Kidney (tissue), 13 donors: ENCODE measurements at regions not wholly inside any gene's neighbourhood (a gene's known extent, or its start where the extent isn't known, plus 50 kb on each side); places are given as distances from the start of the nearest gene placed in this dataset.

Experiments
- DNase-seq, 5 donors: peaks; one replicate each; pipeline ENCODE4 v3.0.0-alpha.2; 2013 to 2020
- FAIRE-seq: peaks from 2 replicates; lab custom pipeline; 2012; peaks lifted over from hg19 to GRCh38; lab: Jason Lieb, UNC
- H3K27ac ChIP-seq, 2 donors: one replicate each; pipeline ENCODE4 v1.7.0; 2013; ENCODE audit warnings: low read depth in 2 of 2, low read length in 2 of 2, inconsistent platforms in 1 of 2
- H3K27me3 ChIP-seq: one replicate; pipeline ENCODE4 v1.7.1; 2013; ENCODE audit warnings: low read length, inconsistent platforms; ENCODE audit not compliant: control insufficient read depth, insufficient read depth
- H3K36me3 ChIP-seq, 3 donors: one replicate each; pipeline versions ENCODE4 v1.7.0 to v1.7.1; 2013; ENCODE audit warnings: low read length in 3 of 3, control low read depth in 1 of 3, inconsistent platforms in 1 of 3; ENCODE audit not compliant: insufficient read depth in 3 of 3, control insufficient read depth in 2 of 3
- H3K4me1 ChIP-seq, 3 donors: one replicate each; pipeline versions ENCODE4 v1.7.0 to v1.7.1; 2013; ENCODE audit warnings: low read length in 3 of 3, inconsistent platforms in 1 of 3, low read depth in 1 of 3; ENCODE audit not compliant: control insufficient read depth in 2 of 3, insufficient read depth in 2 of 3
- H3K4me3 ChIP-seq, 3 donors: one replicate each; pipeline versions ENCODE4 v1.7.0 to v1.8.1; 2013; ENCODE audit warnings: low read length in 3 of 3, control low read depth in 1 of 3, inconsistent platforms in 1 of 3
- H3K9ac ChIP-seq, 3 donors: one replicate each; pipeline versions ENCODE4 v1.7.0 to v1.7.1; 2013; ENCODE audit warnings: low read length in 3 of 3, control low read depth in 1 of 3, inconsistent platforms in 1 of 3
- H3K9me3 ChIP-seq, 3 donors: one replicate each; pipeline versions ENCODE4 v1.7.0 to v1.7.1; 2013; ENCODE audit warnings: low read length in 3 of 3, control low read depth in 1 of 3, inconsistent platforms in 1 of 3; ENCODE audit not compliant: control insufficient read depth in 2 of 3, insufficient read depth in 1 of 3
- intact Hi-C: fragments of 100-400 bp; cut with DNase I; formaldehyde crosslinking; loops from one replicate; pipeline ENCODE4 v1.11.1; 2022
- TF ChIP-seq, protein P1 (sequence below): IDR thresholded peaks from 3 replicates; pipeline ENCODE4 v1.5.1; 2012; ENCODE audit warnings: mild to moderate bottlenecking, moderate library complexity, borderline replicate concordance; ENCODE audit not compliant: insufficient read depth; ENCODE audit errors: extremely low read depth
- donor health status: control.
- donor health status: control.
- donor health status: control.
- donor health status: control.
- donor health status: control.
- donor health status: DM: yes; HTN: yes; CAD: no.
- donor health status: Normal renal cell carcinoma (clear cell type).

DNA sequence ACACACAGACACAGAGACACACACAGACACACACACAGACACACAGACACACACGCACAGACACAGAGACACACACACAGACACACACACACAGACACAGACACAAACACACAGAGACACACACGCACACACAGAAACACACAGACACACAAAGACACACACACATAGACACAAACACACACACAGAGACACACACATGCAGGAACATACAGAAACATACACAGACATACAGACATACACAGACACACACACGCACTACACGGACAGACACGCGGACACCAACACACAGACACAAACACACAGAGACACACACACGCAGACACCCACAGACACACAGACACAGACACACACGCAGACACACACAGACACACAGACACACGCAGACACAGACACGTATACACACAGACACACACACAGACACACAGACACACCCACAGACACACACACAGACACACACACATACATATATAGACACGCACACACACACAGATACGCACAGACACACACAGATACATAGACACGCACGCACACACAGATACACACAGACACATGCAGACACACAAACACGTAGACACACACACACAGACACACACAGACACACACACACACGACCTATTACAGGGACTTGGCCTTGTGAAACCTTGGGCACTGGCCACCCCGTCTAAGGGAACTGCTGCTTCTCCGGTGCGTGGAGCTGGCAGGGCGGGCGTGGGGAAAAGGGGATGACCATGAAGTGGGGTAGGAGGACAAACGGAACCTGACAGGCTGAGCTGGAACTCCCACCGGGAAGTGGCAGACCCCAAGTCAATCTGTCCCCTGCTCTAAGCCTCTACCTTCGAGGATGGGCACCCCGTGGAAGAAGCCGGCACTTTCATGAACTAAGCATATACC is 211.4 kb downstream of the TFCP2L1 start:
- TF ChIP-seq, protein P1, sequence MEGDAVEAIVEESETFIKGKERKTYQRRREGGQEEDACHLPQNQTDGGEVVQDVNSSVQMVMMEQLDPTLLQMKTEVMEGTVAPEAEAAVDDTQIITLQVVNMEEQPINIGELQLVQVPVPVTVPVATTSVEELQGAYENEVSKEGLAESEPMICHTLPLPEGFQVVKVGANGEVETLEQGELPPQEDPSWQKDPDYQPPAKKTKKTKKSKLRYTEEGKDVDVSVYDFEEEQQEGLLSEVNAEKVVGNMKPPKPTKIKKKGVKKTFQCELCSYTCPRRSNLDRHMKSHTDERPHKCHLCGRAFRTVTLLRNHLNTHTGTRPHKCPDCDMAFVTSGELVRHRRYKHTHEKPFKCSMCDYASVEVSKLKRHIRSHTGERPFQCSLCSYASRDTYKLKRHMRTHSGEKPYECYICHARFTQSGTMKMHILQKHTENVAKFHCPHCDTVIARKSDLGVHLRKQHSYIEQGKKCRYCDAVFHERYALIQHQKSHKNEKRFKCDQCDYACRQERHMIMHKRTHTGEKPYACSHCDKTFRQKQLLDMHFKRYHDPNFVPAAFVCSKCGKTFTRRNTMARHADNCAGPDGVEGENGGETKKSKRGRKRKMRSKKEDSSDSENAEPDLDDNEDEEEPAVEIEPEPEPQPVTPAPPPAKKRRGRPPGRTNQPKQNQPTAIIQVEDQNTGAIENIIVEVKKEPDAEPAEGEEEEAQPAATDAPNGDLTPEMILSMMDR = no peak
- Histone ChIP-seq H3K27ac (no peak overlapping the region), H3K27me3 (no peaks in the 10 kb centered on the region), H3K4me3 (no peak overlapping the region), H3K9ac (no peak overlapping the region), H3K9me3 (no peaks in the 10 kb centered on the region), H3K36me3 (no peaks in the 10 kb centered on the region), H3K4me1 (no peaks in the 10 kb centered on the region)
- DNase-seq (no peak), FAIRE-seq (no peak)
- intact Hi-C loops = loop anchor here (5.0 kb wide), 1 partner anchor 371 kb away; no protein-coding TSS in a partner anchor

DNA sequence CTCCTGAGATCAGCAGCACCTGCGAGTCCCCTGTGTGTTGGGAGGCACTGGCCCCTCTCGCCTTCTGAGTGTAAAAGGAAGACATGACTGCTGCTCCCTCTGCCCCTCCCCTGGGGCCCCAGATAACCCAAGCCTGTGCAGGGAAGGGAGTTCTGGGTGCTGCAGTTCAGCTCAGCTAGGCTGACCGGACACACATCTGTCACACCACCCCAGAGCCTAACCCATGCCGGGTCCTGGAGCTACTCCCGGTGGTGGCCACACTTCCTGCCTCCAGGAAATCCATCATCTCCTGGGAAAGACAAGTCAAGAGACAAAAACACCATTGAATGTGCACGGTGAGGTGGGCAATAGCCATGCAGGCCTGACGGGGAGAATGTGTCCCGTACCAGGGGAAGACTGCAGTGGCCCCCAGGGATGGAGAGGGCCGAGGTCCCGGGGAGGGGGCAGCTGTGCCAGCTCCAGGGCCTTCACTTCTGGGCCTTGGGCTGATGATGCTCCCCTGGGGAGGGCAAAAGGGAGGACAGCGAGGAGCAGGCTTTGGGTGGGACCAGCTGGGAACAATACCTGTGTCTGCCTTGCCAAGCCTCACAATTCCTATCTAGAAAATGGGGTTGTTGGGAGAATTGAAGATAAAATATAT is 210.6 kb downstream of the TFCP2L1 start:
- Histone ChIP-seq H3K27ac (no peak overlapping the region), H3K27me3 (no peaks in the 10 kb centered on the region), H3K9me3 (no peaks in the 10 kb centered on the region), H3K36me3 (no peaks in the 10 kb centered on the region), H3K9ac (no peak overlapping the region), H3K4me3 (no peak overlapping the region), H3K4me1 (no peaks in the 10 kb centered on the region)
- TF ChIP-seq, protein P1 = no peak
- FAIRE-seq = no peak
- DNase-seq = no peak
- intact Hi-C loops = loop anchor here (5.0 kb wide), 1 partner anchor 372 kb away; no protein-coding TSS in a partner anchor

DNA sequence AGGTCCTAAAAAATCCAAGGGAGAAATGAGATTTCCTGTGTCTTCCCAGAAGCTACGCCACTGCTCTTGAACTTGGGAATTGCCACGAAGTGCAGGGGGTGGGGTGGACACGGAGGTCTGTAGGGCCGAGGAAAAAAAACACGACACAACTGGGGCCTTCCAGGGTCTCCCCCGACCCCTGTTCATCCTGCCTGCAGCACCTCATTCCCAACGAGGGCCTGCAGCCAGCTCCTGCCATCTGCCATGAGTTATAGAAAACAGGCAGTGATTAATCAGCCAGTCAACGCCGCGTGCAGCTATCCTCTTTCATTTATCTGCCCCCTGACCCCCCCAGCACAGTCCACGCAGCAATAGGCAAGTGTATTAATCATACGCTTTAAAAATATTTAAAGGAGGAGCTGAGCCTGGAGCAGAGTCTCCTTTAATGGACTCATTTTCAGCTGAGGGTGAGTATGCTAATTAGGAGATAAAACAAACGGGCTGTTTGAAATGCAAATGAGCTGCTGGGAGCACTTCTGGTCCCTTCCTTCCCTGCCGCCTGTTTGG is 209.9 kb downstream of the TFCP2L1 start:
- Histone ChIP-seq H3K4me1 (no peaks in the 10 kb centered on the region), H3K27ac (no peak overlapping the region), H3K9me3 (no peaks in the 10 kb centered on the region), H3K36me3 (no peaks in the 10 kb centered on the region), H3K4me3 (no peak overlapping the region), H3K9ac (no peak overlapping the region), H3K27me3 (no peaks in the 10 kb centered on the region)
- TF ChIP-seq, protein P1 = no peak
- DNase-seq (peak in 4 of 5 donors; percentile 81 to 90 (median 88)), FAIRE-seq (no peak)
- intact Hi-C loops = no loop called here
